WTC11 (cell line): ENCODE measurements at regions not wholly inside any gene's neighbourhood (a gene's known extent, or its start where the extent isn't known, plus 50 kb on each side); places are given as distances from the start of the nearest gene placed in this dataset.

Experiments used
- ATAC-seq: fragments of 200-7000 bp; cut with Tn5 transposase; 2 replicates; pipeline ENCODE4 v1.10.0; 2021; ENCODE audit warnings: mild to moderate bottlenecking, moderate library complexity
- CTCF ChIA-PET: fragments of 300-600 bp; sonication (Branson Sonifier 250); formaldehyde crosslinking; loops from one replicate; lab custom pipeline; 2021; ENCODE audit warnings: antibody characterized with exemption; lab: Charles Lee
- POLR2A ChIA-PET: fragments of 350-600 bp; sonication (Branson Sonifier 250); formaldehyde crosslinking; loops from one replicate; lab custom pipeline; 2021; ENCODE audit warnings: antibody characterized with exemption; lab: Charles Lee
- DNase-seq: peaks from one replicate; pipeline ENCODE4 v3.0.0; 2021; ENCODE audit warnings: low spot score
- H3K27ac Mint-ChIP-seq: 2 replicates; pipeline ENCODE4 v1.8.0; 2021; ENCODE audit warnings: mixed read lengths
- H3K27me3 Mint-ChIP-seq: 2 replicates; pipeline ENCODE4 v1.8.0; 2021; ENCODE audit warnings: low read depth, mild to moderate bottlenecking, moderate library complexity, mixed read lengths
- H3K36me3 Mint-ChIP-seq: 2 replicates; pipeline ENCODE4 v1.8.0; 2021; ENCODE audit warnings: mixed read lengths
- H3K4me1 Mint-ChIP-seq: 2 replicates; pipeline ENCODE4 v1.8.0; 2022; ENCODE audit warnings: mixed read lengths
- H3K4me3 Mint-ChIP-seq: 2 replicates; pipeline ENCODE4 v1.8.0; 2021; ENCODE audit warnings: mild to moderate bottlenecking, moderate library complexity, mixed read lengths
- H3K9me3 Mint-ChIP-seq: 2 replicates; pipeline ENCODE4 v1.8.0; 2021; ENCODE audit warnings: mixed read lengths
- ARID4B ChIP-seq: sonication (generic); formaldehyde crosslinking; IDR thresholded peaks from 2 replicates; pipeline ENCODE4 v1.8.0; 2023; ENCODE audit warnings: missing genetic modification reagents, mild to moderate bottlenecking, borderline replicate concordance
- GABPB1 ChIP-seq: sonication (generic); formaldehyde crosslinking; IDR thresholded peaks from 2 replicates; pipeline ENCODE4 v1.8.1; 2023; ENCODE audit warnings: mild to moderate bottlenecking, missing genetic modification reagents
- HMGA2 ChIP-seq: fragments of 250-450 bp; sonication (Bioruptor Pico); IDR thresholded peaks from 2 replicates; pipeline ENCODE4 v1.4.0; 2021; ENCODE audit warnings: mild to moderate bottlenecking, moderate library complexity
- IRF1 ChIP-seq: sonication (generic); formaldehyde crosslinking; IDR thresholded peaks from 2 replicates; pipeline ENCODE4 v1.8.0; 2023; ENCODE audit warnings: missing genetic modification reagents
- JAZF1 ChIP-seq: fragments of 250-450 bp; sonication (Bioruptor Pico); IDR thresholded peaks from 2 replicates; pipeline ENCODE4 v1.9.0; 2021; ENCODE audit warnings: moderate library complexity, mild to moderate bottlenecking, inconsistent platforms
- NFE2L1 ChIP-seq: sonication (generic); formaldehyde crosslinking; IDR thresholded peaks from 2 replicates; pipeline ENCODE4 v1.8.1; 2023; ENCODE audit warnings: missing genetic modification reagents
- SOX15 ChIP-seq: fragments of 250-450 bp; sonication (Bioruptor Pico); IDR thresholded peaks from 2 replicates; pipeline ENCODE4 v1.9.0; 2021; ENCODE audit warnings: mild to moderate bottlenecking
- ZMAT4 ChIP-seq: fragments of 250-450 bp; sonication (Bioruptor Pico); IDR thresholded peaks from 2 replicates; pipeline ENCODE4 v1.9.0; 2021; ENCODE audit warnings: mild to moderate bottlenecking
- ZNF219 ChIP-seq: sonication (generic); formaldehyde crosslinking; IDR thresholded peaks from 2 replicates; pipeline ENCODE4 v1.8.0; 2023; ENCODE audit warnings: missing genetic modification reagents, mild to moderate bottlenecking, borderline replicate concordance
- ZNF281 ChIP-seq: sonication (generic); formaldehyde crosslinking; IDR thresholded peaks from 2 replicates; pipeline ENCODE4 v1.8.0; 2023; ENCODE audit warnings: mild to moderate bottlenecking, missing genetic modification reagents
- ZNF396 ChIP-seq: fragments of 250-450 bp; sonication (Bioruptor Pico); IDR thresholded peaks from 2 replicates; pipeline ENCODE4 v1.8.0; 2021; ENCODE audit warnings: mild to moderate bottlenecking, moderate library complexity, borderline replicate concordance
- ZNF423 ChIP-seq: fragments of 250-450 bp; sonication (Bioruptor Pico); IDR thresholded peaks from 2 replicates; pipeline ENCODE4 v2.1.2; 2022; ENCODE audit warnings: mild to moderate bottlenecking, moderate library complexity
- ZNF671 ChIP-seq: fragments of 250-450 bp; sonication (Bioruptor Pico); IDR thresholded peaks from 2 replicates; pipeline ENCODE4 v1.8.0; 2021; ENCODE audit warnings: mild to moderate bottlenecking
- TF ChIP-seq, protein P1 (sequence below): sonication (generic); formaldehyde crosslinking; IDR thresholded peaks from 2 replicates; pipeline ENCODE4 v1.8.1; 2023; ENCODE audit warnings: mild to moderate bottlenecking, missing genetic modification reagents, moderate library complexity
- TF ChIP-seq, protein P2 (sequence below): sonication (generic); formaldehyde crosslinking; IDR thresholded peaks from 2 replicates; pipeline ENCODE4 v1.8.1; 2023; ENCODE audit warnings: mild to moderate bottlenecking, moderate library complexity, missing genetic modification reagents

- CTCF ChIA-PET = no interaction called here
- H3K27ac Mint-ChIP-seq = no peak overlapping the region
Observed at GRCh38 chr2:238593236-238593635, 166.5 kb downstream of the ASB1 start.

GRCh38 chr2:238593678-238594077 is 167.0 kb downstream of the ASB1 start:
- Mint-ChIP-seq H3K36me3 (no peaks in the 10 kb centered on the region), H3K27me3 (no peaks in the 10 kb centered on the region; the same call in 1 of the 2 replicates)
- CTCF ChIA-PET = no interaction called here

More at GRCh38 chr2:238593236-238593635, 166.5 kb downstream of the ASB1 start:
- no peak for DNase-seq
- Mint-ChIP-seq H3K36me3 (no peaks in the 10 kb centered on the region), H3K4me1 (no peaks in the 10 kb centered on the region), H3K4me3 (no peak overlapping the region), H3K27me3 (no peaks in the 10 kb centered on the region; the same call in 1 of the 2 replicates), H3K9me3 (peaks cover 4% of the 10 kb centered on the region; the same call in 1 of the 2 replicates)
- no peak for ATAC-seq
- no peak for TF ChIP-seq ARID4B (CRISPR knock-in tag)
- no peak for TF ChIP-seq SOX15 (CRISPR knock-in tag)
- no peak for TF ChIP-seq ZMAT4 (CRISPR knock-in tag)
- TF ChIP-seq ZNF423 = no peak
- TF ChIP-seq ZNF671 (CRISPR knock-in tag) = no peak
- TF ChIP-seq JAZF1 (CRISPR knock-in tag) = no peak
- TF ChIP-seq ZNF219 (CRISPR knock-in tag) = no peak
- no peak for TF ChIP-seq ZNF281 (CRISPR knock-in tag)
- TF ChIP-seq IRF1 (CRISPR knock-in tag) = no peak
- POLR2A ChIA-PET = no interaction called here

More at GRCh38 chr2:238593678-238594077, 167.0 kb downstream of the ASB1 start:
- H3K4me3 Mint-ChIP-seq = no peak overlapping the region
- peaks cover 4% of the 10 kb centered on the region; the same call in 1 of the 2 replicates for H3K9me3 Mint-ChIP-seq
- no peak overlapping the region for H3K27ac Mint-ChIP-seq
- no peak for ATAC-seq
- H3K4me1 Mint-ChIP-seq = no peaks in the 10 kb centered on the region
- TF ChIP-seq, protein P1, sequence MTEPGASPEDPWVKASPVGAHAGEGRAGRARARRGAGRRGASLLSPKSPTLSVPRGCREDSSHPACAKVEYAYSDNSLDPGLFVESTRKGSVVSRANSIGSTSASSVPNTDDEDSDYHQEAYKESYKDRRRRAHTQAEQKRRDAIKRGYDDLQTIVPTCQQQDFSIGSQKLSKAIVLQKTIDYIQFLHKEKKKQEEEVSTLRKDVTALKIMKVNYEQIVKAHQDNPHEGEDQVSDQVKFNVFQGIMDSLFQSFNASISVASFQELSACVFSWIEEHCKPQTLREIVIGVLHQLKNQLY (CRISPR knock-in tag) = no peak
- TF ChIP-seq GABPB1 (CRISPR knock-in tag) (no peak), ZNF396 (CRISPR knock-in tag) (no peak), NFE2L1 (CRISPR knock-in tag) (no peak), HMGA2 (CRISPR knock-in tag) (no peak)
- TF ChIP-seq, protein P2, sequence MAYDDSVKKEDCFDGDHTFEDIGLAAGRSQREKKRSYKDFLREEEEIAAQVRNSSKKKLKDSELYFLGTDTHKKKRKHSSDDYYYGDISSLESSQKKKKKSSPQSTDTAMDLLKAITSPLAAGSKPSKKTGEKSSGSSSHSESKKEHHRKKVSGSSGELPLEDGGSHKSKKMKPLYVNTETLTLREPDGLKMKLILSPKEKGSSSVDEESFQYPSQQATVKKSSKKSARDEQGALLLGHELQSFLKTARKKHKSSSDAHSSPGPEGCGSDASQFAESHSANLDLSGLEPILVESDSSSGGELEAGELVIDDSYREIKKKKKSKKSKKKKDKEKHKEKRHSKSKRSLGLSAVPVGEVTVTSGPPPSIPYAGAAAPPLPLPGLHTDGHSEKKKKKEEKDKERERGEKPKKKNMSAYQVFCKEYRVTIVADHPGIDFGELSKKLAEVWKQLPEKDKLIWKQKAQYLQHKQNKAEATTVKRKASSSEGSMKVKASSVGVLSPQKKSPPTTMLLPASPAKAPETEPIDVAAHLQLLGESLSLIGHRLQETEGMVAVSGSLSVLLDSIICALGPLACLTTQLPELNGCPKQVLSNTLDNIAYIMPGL = no peak
- DNase-seq = no peak
- POLR2A ChIA-PET = no interaction called here
